ENCODE measurements at regions not wholly inside any gene's neighbourhood (a gene's known extent, or its start where the extent isn't known, plus 50 kb on each side); places are given as distances from the start of the nearest gene placed in this dataset.
"Not testable (repeated sequence)": the region's sequence is repeated elsewhere in the genome, so short reads cannot be mapped to it uniquely, and the experiment has no call there.

- TF ChIP-seq CTCF (IDR thresholded peaks at IDR 0.05; ENCODE audit: low read depth, low read length, missing control alignments), result no peak
- DNase-seq (ENCODE audit: extremely low read depth, low read depth), result no peak
- H3K4me3 ChIP-seq (replicated peaks; ENCODE audit: low read depth, low read length), result no peak overlapping the region
These were observed 776.5 kb upstream of the SPRY2 start for GRCh38 chr13:81117416-81117815.

- TF ChIP-seq CTCF (IDR thresholded peaks at IDR 0.05; ENCODE audit: low read depth, low read length, missing control alignments), result no peak
- DNase-seq (ENCODE audit: extremely low read depth, low read depth), result no peak
- no peak overlapping the region for H3K4me3 ChIP-seq (replicated peaks; ENCODE audit: low read depth, low read length)
These were observed 775.7 kb upstream of the SPRY2 start for GRCh38 chr13:81116461-81117282.

- TF ChIP-seq CTCF (IDR thresholded peaks at IDR 0.05; ENCODE audit: low read depth, low read length, missing control alignments), result no peak
These were observed 768.1 kb upstream of the SPRY2 start for GRCh38 chr13:81109026-81109425.

GRCh38 chr13:81106348-81106747 is 765.4 kb upstream of the SPRY2 start:
- H3K4me3 ChIP-seq (replicated peaks; ENCODE audit: low read depth, low read length), result no peak overlapping the region
- TF ChIP-seq CTCF (IDR thresholded peaks at IDR 0.05; ENCODE audit: low read depth, low read length, missing control alignments), result no peak
- DNase-seq (ENCODE audit: extremely low read depth, low read depth), result no peak

More at GRCh38 chr13:81109026-81109425, 768.1 kb upstream of the SPRY2 start:
- H3K4me3 ChIP-seq (replicated peaks; ENCODE audit: low read depth, low read length), result no peak overlapping the region
- no peak for DNase-seq (ENCODE audit: extremely low read depth, low read depth)

GRCh38 chr13:81104035-81104715 is 763.2 kb upstream of the SPRY2 start:
- DNase-seq (ENCODE audit: extremely low read depth, low read depth), result no peak
- no peak overlapping the region for H3K4me3 ChIP-seq (replicated peaks; ENCODE audit: low read depth, low read length)
- TF ChIP-seq CTCF (IDR thresholded peaks at IDR 0.05; ENCODE audit: low read depth, low read length, missing control alignments), result no peak

- H3K4me3 ChIP-seq (replicated peaks; ENCODE audit: low read depth, low read length); DNase-seq (ENCODE audit: extremely low read depth, low read depth): not testable (repeated sequence)
These were observed 761.1 kb upstream of the SPRY2 start for GRCh38 chr13:81102066-81102465.

GRCh38 chr13:81089371-81090157 is 748.6 kb upstream of the SPRY2 start:
- no peak overlapping the region for H3K4me3 ChIP-seq (replicated peaks; ENCODE audit: low read depth, low read length)
- no peak for DNase-seq (ENCODE audit: extremely low read depth, low read depth)
- TF ChIP-seq CTCF (IDR thresholded peaks at IDR 0.05; ENCODE audit: low read depth, low read length, missing control alignments), result no peak
